ENCODE measurements at regions not wholly inside any gene's neighbourhood (a gene's known extent, or its start where the extent isn't known, plus 50 kb on each side); places are given as distances from the start of the nearest gene placed in this dataset.
A peak's percentile ranks its signal among the peaks of the same experiment; 100 is the strongest.
"Not testable (repeated sequence)": the region's sequence is repeated elsewhere in the genome, so short reads cannot be mapped to it uniquely, and the experiment has no call there.

- no peak for TF ChIP-seq CTCF (IDR thresholded peaks at IDR 0.05; ENCODE audit: borderline replicate concordance, extremely low read depth, insufficient read depth)
- no peak for DNase-seq
- H3K9me3 ChIP-seq (ENCODE audit: control insufficient read depth in 2 of 3, insufficient read depth in 1 of 3, low read length in 3 of 3): no peaks in the 10 kb centered on the region
- H3K4me3 ChIP-seq (ENCODE audit: low read length in 3 of 3): no peak overlapping the region
- no peak for FAIRE-seq
- no peak overlapping the region for H3K9ac ChIP-seq (ENCODE audit: low read length in 3 of 3)
- no peaks in the 10 kb centered on the region for H3K27me3 ChIP-seq (ENCODE audit: control insufficient read depth, insufficient read depth, low read length)
- no peaks in the 10 kb centered on the region for H3K36me3 ChIP-seq (ENCODE audit: control insufficient read depth in 2 of 3, insufficient read depth in 3 of 3, low read length in 3 of 3)
- intact Hi-C loops (cut with DNase I): no loop called here
- no peaks in the 10 kb centered on the region for H3K4me1 ChIP-seq (ENCODE audit: control insufficient read depth in 2 of 3, insufficient read depth in 2 of 3, low read depth in 1 of 3, low read length in 3 of 3)
- no peak overlapping the region for H3K27ac ChIP-seq (ENCODE audit: low read depth in 2 of 2, low read length in 2 of 2)
Observed at GRCh38 chr4:171308661-171309060, 504.5 kb upstream of the GALNTL6 start.

GRCh38 chr4:171298048-171298718 lies 515.0 kb upstream of the GALNTL6 start:
- H3K4me1 ChIP-seq (ENCODE audit: control insufficient read depth in 2 of 3, insufficient read depth in 2 of 3, low read depth in 1 of 3, low read length in 3 of 3); H3K27me3 ChIP-seq (ENCODE audit: control insufficient read depth, insufficient read depth, low read length); H3K27ac ChIP-seq (ENCODE audit: low read depth in 2 of 2, low read length in 2 of 2); intact Hi-C loops (cut with DNase I); FAIRE-seq; H3K9me3 ChIP-seq (ENCODE audit: control insufficient read depth in 2 of 3, insufficient read depth in 1 of 3, low read length in 3 of 3); H3K36me3 ChIP-seq (ENCODE audit: control insufficient read depth in 2 of 3, insufficient read depth in 3 of 3, low read length in 3 of 3); H3K4me3 ChIP-seq (ENCODE audit: low read length in 3 of 3); H3K9ac ChIP-seq (ENCODE audit: low read length in 3 of 3): not testable (repeated sequence)
- DNase-seq: peak in 1 of 5 donors; percentile 57

GRCh38 chr4:171288816-171289432 lies 524.3 kb upstream of the GALNTL6 start:
- FAIRE-seq: no peak
- no peak overlapping the region for H3K9ac ChIP-seq (ENCODE audit: low read length in 3 of 3)

More at GRCh38 chr4:171288816-171289432, 524.3 kb upstream of the GALNTL6 start:
- no peaks in the 10 kb centered on the region for H3K27me3 ChIP-seq (ENCODE audit: control insufficient read depth, insufficient read depth, low read length)
- no peak overlapping the region for H3K27ac ChIP-seq (ENCODE audit: low read depth in 2 of 2, low read length in 2 of 2)
- TF ChIP-seq CTCF (IDR thresholded peaks at IDR 0.05; ENCODE audit: borderline replicate concordance, extremely low read depth, insufficient read depth): no peak
- no peak for DNase-seq
- no peaks in the 10 kb centered on the region for H3K9me3 ChIP-seq (ENCODE audit: control insufficient read depth in 2 of 3, insufficient read depth in 1 of 3, low read length in 3 of 3)
- no peak overlapping the region for H3K4me3 ChIP-seq (ENCODE audit: low read length in 3 of 3)
- H3K36me3 ChIP-seq (ENCODE audit: control insufficient read depth in 2 of 3, insufficient read depth in 3 of 3, low read length in 3 of 3): no peaks in the 10 kb centered on the region
- no peaks in the 10 kb centered on the region for H3K4me1 ChIP-seq (ENCODE audit: control insufficient read depth in 2 of 3, insufficient read depth in 2 of 3, low read depth in 1 of 3, low read length in 3 of 3)
- intact Hi-C loops (cut with DNase I): no loop called here

All from kidney (tissue), 13 donors.